ENCODE measurements at regions not wholly inside any gene's neighbourhood (a gene's known extent, or its start where the extent isn't known, plus 50 kb on each side); places are given as distances from the start of the nearest gene placed in this dataset.

- peak; percentile 67 for DNase-seq (ENCODE audit: low spot score)
- in situ Hi-C loops (cut with MboI; ENCODE audit: low sequenced_read_pairs, unreplicated experiment), result no loop called here
- no peak for TF ChIP-seq CTCF (IDR thresholded peaks at IDR 0.05; ENCODE audit: borderline replicate concordance, control extremely low read depth, extremely low read depth, insufficient read depth, missing control alignments)
These were observed 54.7 kb downstream of the SMIM38 start for GRCh38 chr11:69210310-69211035.

DNA sequence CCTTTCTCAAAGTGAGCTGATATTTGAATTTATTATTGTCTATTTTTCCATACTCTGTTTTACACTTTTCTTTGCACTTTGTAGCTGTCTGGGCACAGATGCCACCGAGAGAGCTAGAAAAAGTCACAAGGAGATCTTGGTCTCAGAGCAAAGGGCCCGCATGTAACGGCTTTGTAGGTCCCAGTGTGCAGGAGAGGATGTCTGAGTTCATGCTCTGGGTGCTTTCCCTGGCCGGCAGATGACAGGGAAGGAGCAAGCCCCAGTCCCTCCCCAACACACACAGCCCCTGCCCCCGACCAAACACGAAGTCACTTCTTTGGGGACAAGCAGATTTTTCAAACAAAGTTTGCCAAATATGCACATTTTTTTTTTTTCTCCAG, 55.8 kb downstream of the SMIM38 start:
- TF ChIP-seq CTCF (IDR thresholded peaks at IDR 0.05; ENCODE audit: borderline replicate concordance, control extremely low read depth, extremely low read depth, insufficient read depth, missing control alignments), result no peak
- DNase-seq (ENCODE audit: low spot score), result no peak
- in situ Hi-C loops (cut with MboI; ENCODE audit: low sequenced_read_pairs, unreplicated experiment), result no loop called here

DNA sequence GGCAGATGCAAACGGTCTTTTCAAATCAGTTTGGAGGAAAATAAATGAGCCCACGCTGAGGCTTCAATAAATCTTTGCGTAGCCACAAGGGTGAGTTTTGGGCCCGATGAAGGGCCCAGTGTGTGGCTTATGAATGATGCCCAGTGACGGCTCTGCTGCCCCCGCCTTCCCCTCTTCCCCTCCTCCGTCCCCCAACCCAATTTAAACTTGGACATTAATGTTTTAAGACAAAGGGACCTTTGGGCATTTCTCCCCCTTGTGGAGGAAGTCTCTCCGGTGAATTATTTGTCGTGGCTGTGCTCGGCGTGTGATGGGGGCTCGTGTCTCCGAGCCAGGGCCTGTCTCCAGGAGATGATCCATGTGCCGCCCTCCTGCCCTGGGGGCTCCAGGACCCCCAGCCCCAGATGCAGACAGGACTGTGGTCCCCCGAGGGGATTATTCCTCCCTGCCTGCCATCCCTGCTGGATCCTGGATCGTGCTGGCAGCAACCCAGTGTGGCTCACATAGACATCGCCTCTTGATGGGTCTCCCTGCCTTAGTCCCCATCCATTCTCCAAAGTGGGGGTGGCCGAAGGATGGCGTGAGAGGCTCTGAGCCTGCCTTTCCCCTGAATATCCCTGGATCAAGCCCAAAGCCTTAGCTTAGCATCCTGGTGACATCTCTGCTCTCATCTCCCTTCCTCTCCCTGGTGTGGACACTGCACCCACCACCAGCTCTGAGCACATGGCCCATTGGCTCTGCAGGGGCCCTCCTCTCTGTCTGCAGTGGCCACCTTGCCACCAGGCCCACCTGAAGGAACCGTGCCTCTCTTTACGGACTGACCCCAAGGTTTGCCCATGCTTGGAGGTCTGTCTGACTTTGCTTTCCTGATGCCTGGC, 56.4 kb downstream of the SMIM38 start:
- TF ChIP-seq CTCF (IDR thresholded peaks at IDR 0.05; ENCODE audit: borderline replicate concordance, control extremely low read depth, extremely low read depth, insufficient read depth, missing control alignments), result no peak
- no peak for DNase-seq (ENCODE audit: low spot score)
- in situ Hi-C loops (cut with MboI; ENCODE audit: low sequenced_read_pairs, unreplicated experiment), result no loop called here

DNA sequence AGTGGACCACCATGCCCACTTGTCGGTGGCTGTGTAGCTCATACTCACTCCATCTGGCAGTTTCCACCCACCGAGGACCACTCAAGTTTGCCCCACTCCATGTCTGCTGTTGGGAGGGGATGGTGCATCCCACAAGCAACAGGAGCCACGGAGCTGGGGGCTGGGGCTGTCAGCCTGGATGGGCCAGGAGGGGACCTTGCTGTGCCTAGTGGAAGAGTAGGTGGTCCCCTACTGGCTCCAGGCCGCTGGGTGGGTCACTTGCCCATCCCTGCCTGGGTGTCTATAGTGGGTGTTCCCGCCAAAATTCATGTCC, 57.0 kb downstream of the SMIM38 start:
- in situ Hi-C loops (cut with MboI; ENCODE audit: low sequenced_read_pairs, unreplicated experiment), result no loop called here
- TF ChIP-seq CTCF (IDR thresholded peaks at IDR 0.05; ENCODE audit: borderline replicate concordance, control extremely low read depth, extremely low read depth, insufficient read depth, missing control alignments), result no peak

DNA sequence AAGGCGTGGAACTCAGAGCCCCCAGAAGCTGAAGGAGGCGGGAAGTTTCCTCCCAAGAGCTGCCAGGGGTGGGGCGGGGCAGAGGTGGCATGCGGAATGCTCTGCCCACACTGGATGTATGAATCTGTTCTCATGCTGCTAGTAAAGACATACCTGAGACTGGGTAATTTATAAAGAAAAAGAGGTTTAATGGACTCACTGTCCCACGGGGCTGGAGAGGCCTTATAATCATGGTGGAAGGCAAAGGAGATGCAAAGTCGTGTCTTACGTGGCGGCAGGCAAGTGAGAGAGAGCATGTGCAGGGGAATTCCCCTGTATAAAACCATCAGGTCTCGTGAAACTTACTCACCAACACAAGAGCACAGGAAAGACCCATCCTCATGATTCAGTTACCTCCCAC, 57.6 kb downstream of the SMIM38 start:
- no peak for DNase-seq (ENCODE audit: low spot score)
- in situ Hi-C loops (cut with MboI; ENCODE audit: low sequenced_read_pairs, unreplicated experiment), result no loop called here

More for the DNA sequence above, 57.0 kb downstream of the SMIM38 start:
- no peak for DNase-seq (ENCODE audit: low spot score)

DNA sequence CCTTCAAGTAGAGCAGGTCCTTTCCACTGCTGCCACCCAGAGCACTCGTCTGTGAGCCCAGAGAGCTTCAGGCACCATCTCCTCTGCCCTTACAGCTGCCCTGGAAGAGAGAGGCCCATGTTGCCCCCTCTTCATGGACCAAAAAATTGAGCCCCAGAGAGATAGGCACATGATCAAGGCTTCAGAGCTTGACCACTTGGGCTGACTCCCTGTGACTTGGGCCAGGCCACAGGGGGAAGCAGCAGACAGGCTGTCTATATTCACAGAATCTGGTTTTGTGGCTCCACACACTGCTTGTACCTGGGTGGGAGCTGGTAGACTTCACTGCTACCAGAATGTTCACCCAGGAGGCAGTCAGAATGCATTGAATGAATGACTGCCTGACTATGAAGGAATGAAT, 58.2 kb downstream of the SMIM38 start:
- in situ Hi-C loops (cut with MboI; ENCODE audit: low sequenced_read_pairs, unreplicated experiment), result no loop called here
- no peak for DNase-seq (ENCODE audit: low spot score)
- no peak for TF ChIP-seq CTCF (IDR thresholded peaks at IDR 0.05; ENCODE audit: borderline replicate concordance, control extremely low read depth, extremely low read depth, insufficient read depth, missing control alignments)

More for the DNA sequence above, 57.6 kb downstream of the SMIM38 start:
- no peak for TF ChIP-seq CTCF (IDR thresholded peaks at IDR 0.05; ENCODE audit: borderline replicate concordance, control extremely low read depth, extremely low read depth, insufficient read depth, missing control alignments)

Data from GM13976 (cell line).